COLO668 (cell line): ENCODE measurements at regions not wholly inside any gene's neighbourhood (a gene's known extent, or its start where the extent isn't known, plus 50 kb on each side); places are given as distances from the start of the nearest gene placed in this dataset.

ENCODE experiments used
- DNase-seq: peaks from one replicate; lab custom pipeline; 2025; ENCODE audit not compliant: unreplicated experiment; lab: John Stamatoyannopoulos, UW

GRCh38 chr10:52855546-52856325, 83.2 kb upstream of the MBL2 start:
- DNase-seq, result no peak

GRCh38 chr10:52853704-52854103, 81.1 kb upstream of the MBL2 start:
- no peak for DNase-seq

GRCh38 chr10:52836816-52837215, 64.2 kb upstream of the MBL2 start:
- no peak for DNase-seq
